HEK293T (cell line): ENCODE measurements at regions not wholly inside any gene's neighbourhood (a gene's known extent, or its start where the extent isn't known, plus 50 kb on each side); places are given as distances from the start of the nearest gene placed in this dataset.

Experiments used
- CTCF ChIA-PET: fragments of 350-600 bp; formaldehyde crosslinking; extraction: SDS; loops from one replicate; lab custom pipeline; 2021; ENCODE audit warnings: antibody characterized with exemption, inconsistent platforms; lab: Yijun Ruan, JAX
- POLR2A ChIA-PET: fragments of 350-600 bp; formaldehyde crosslinking; extraction: SDS; loops from one replicate; lab custom pipeline; 2020; ENCODE audit warnings: antibody characterized with exemption, inconsistent platforms; lab: Yijun Ruan, JAX
- DNase-seq: peaks from one replicate; pipeline ENCODE4 v3.0.0; 2012; ENCODE audit warnings: mixed read lengths; ENCODE audit errors: extremely low spot score
- ARNT ChIP-seq: fragments of 450-650 bp; IDR thresholded peaks from 2 replicates; pipeline ENCODE4 v1.6.1; 2017; ENCODE audit warnings: mild to moderate bottlenecking
- BHLHE40 ChIP-seq: fragments of 450-650 bp; IDR thresholded peaks from 2 replicates; pipeline ENCODE4 v1.6.1; 2016; ENCODE audit warnings: mild to moderate bottlenecking, moderate library complexity, borderline replicate concordance
- CTBP1 ChIP-seq: fragments of 450-650 bp; IDR thresholded peaks from 2 replicates; pipeline ENCODE4 v1.6.1; 2016; ENCODE audit warnings: borderline replicate concordance
- ELF4 ChIP-seq: fragments of 450-650 bp; IDR thresholded peaks from 2 replicates; pipeline ENCODE4 v1.6.1; 2017; ENCODE audit warnings: antibody characterized with exemption
- FOXA1 ChIP-seq: fragments of 450-650 bp; IDR thresholded peaks from 2 replicates; pipeline ENCODE4 v1.6.1; 2016; ENCODE audit warnings: mild to moderate bottlenecking
- FOXK2 ChIP-seq: fragments of 450-650 bp; IDR thresholded peaks from 2 replicates; pipeline ENCODE4 v1.6.1; 2016; ENCODE audit warnings: mild to moderate bottlenecking
- FOXM1 ChIP-seq: fragments of 450-650 bp; IDR thresholded peaks from 2 replicates; pipeline ENCODE4 v1.6.1; 2017; ENCODE audit warnings: mild to moderate bottlenecking, borderline replicate concordance
- HDGF ChIP-seq: fragments of 450-650 bp; IDR thresholded peaks from 2 replicates; pipeline ENCODE4 v1.6.1; 2017; ENCODE audit warnings: antibody characterized with exemption, borderline replicate concordance
- L3MBTL2 ChIP-seq: fragments of 450-650 bp; conservative IDR thresholded peaks from 2 replicates; pipeline ENCODE4 v1.6.1; 2016; ENCODE audit warnings: mild to moderate bottlenecking
- LEF1 ChIP-seq: fragments of 450-650 bp; IDR thresholded peaks from 2 replicates; pipeline ENCODE4 v1.6.1; 2017; ENCODE audit warnings: mild to moderate bottlenecking, borderline replicate concordance
- NFRKB ChIP-seq: fragments of 450-650 bp; IDR thresholded peaks from 2 replicates; pipeline ENCODE4 v1.6.1; 2016; ENCODE audit warnings: mild to moderate bottlenecking, moderate library complexity
- SP1 ChIP-seq: fragments of 450-650 bp; IDR thresholded peaks from 2 replicates; pipeline ENCODE4 v1.6.1; 2017
- SUZ12 ChIP-seq: fragments of 450-650 bp; IDR thresholded peaks from 2 replicates; pipeline ENCODE4 v1.6.1; 2016; ENCODE audit warnings: mild to moderate bottlenecking
- TARDBP ChIP-seq: fragments of 450-650 bp; IDR thresholded peaks from 2 replicates; pipeline ENCODE4 v1.6.1; 2016
- ZNF384 ChIP-seq: fragments of 450-650 bp; IDR thresholded peaks from 2 replicates; pipeline ENCODE4 v1.6.1; 2016
- TF ChIP-seq, protein P1 (sequence below): fragments of 450-650 bp; IDR thresholded peaks from 2 replicates; pipeline ENCODE4 v1.6.1; 2016

DNA sequence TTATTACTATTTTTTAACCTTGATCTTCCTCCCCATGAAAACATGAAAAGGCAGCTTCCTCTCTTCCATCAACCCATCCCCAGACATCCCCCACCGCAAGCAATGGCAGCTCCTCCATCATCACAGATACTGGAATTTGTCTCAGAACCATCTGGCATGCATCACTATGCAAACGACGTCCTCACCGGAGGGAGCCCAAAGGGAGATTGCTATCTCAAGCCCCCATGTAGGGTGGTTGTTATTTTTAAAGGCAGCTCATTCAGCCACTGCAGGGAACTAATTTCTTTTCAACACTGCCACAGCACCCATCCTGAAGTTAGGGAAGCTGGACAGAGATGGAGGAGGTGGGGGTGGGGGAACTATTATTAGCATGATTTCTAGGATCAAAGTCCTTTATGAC lies 222.5 kb downstream of the FOXL1 start:
- ChIA-PET POLR2A (no interaction called here), CTCF (no interaction called here)
- TF ChIP-seq NFRKB (no peak), ELF4 (no peak), TARDBP (no peak), ZNF384 (no peak), L3MBTL2 (no peak), HDGF (no peak), ARNT (no peak), FOXM1 (no peak), FOXK2 (no peak), BHLHE40 (no peak), LEF1 (no peak), CTBP1 (no peak), SP1 (no peak), SUZ12 (no peak)
- TF ChIP-seq, protein P1, sequence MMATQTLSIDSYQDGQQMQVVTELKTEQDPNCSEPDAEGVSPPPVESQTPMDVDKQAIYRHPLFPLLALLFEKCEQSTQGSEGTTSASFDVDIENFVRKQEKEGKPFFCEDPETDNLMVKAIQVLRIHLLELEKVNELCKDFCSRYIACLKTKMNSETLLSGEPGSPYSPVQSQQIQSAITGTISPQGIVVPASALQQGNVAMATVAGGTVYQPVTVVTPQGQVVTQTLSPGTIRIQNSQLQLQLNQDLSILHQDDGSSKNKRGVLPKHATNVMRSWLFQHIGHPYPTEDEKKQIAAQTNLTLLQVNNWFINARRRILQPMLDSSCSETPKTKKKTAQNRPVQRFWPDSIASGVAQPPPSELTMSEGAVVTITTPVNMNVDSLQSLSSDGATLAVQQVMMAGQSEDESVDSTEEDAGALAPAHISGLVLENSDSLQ, result no peak
- DNase-seq, result no peak

DNA sequence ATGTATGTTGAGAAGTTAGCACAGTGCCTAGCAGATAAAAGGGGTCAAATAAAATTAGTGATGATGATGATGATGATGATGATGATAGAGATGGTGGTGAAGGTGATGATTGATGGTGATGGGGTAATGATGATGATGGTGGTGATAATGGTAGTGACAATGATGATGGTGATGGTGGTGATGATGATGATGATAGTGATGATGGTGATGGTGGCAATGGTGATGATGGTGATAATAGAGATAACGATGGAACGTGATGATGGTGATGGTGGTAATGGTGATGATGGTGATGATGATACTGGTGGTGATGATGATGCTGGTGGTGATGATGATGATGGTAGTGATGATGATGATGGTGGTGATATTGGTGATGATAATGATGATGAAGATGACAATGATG lies 223.7 kb downstream of the FOXL1 start:
- no peak for TF ChIP-seq FOXK2
- TF ChIP-seq HDGF, result no peak
- TF ChIP-seq ZNF384, result no peak
- TF ChIP-seq SP1, result no peak
- TF ChIP-seq CTBP1, result peak; percentile 38; the same call in 1 of the 2 replicates
- TF ChIP-seq SUZ12, result peak; percentile 24; the same call in 1 of the 2 replicates
- TF ChIP-seq NFRKB, result no peak
- DNase-seq, result no peak
- CTCF ChIA-PET, result no interaction called here
- POLR2A ChIA-PET, result no interaction called here

DNA sequence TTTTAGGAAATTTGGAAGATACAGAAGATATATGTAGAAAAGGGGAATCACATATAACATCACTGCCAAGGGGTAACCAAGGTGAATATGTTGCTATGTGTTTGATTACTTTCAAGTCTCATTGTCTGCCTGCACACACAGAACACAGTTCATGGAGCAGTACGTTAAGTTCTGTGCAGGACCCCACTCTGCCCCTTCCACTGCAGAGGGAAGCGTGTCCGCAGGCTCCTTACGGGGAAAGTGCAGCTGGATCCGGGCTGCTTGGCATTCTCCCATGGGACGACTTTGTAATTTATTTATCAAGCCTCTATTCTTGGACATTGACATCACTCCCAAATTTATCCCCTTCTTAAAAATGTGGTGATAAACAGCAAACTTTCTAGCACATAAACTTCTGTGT lies 226.8 kb downstream of the FOXL1 start:
- no peak for DNase-seq
- TF ChIP-seq FOXM1 (no peak), SUZ12 (no peak), FOXK2 (no peak), ELF4 (no peak), SP1 (no peak), LEF1 (no peak), NFRKB (no peak), CTBP1 (no peak), FOXA1 (no peak), ZNF384 (no peak), HDGF (no peak), TARDBP (no peak)
- TF ChIP-seq, protein P1, result no peak
- ChIA-PET POLR2A (no interaction called here), CTCF (interaction anchor here (1.5 kb wide), 1 partner anchor 25 kb away, joined by 3 read pairs; no protein-coding TSS in a partner anchor)

DNA sequence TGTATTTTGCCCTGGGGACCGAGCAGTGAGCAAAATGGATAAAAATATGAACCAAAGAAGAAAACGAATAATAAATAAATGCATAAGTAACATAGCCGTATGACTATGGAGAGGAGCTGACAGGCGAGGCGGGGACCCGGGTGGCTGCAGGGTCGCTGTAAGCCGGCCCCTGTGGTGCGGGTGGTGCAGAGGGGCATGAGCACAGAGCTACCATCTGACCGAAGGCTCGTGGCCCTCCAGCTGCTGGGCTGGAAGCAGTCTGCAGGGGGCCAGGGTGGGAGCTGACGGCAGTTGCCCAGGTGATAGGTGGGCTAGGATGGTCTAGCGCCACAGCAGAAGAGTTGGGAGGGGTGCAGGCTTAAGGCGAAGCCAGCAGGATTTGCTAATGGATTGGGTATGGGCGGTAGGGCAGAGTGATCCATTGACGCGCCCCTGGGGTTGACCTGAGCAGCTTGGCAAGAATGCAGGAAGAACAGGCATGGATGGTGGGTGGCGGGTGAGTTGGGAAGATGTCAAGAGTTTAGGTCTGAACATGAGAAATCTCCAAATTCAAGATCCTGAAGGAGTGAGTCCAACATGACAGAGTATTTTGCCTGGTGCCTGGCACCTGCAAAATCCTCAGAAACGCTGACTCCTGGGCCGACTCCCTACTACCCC lies 228.0 kb downstream of the FOXL1 start:
- POLR2A ChIA-PET, result interaction anchor here (0.7 to 1.8 kb wide), 3 partner anchors 9 to 257 kb away, joined by 3 to 7 read pairs (median 4); no protein-coding TSS in a partner anchor
- TF ChIP-seq ELF4, result no peak
- TF ChIP-seq FOXA1, result no peak
- no peak for TF ChIP-seq L3MBTL2
- no peak for TF ChIP-seq FOXK2
- TF ChIP-seq SP1, result no peak
- TF ChIP-seq NFRKB, result no peak
- no peak for TF ChIP-seq SUZ12
- TF ChIP-seq TARDBP, result no peak
- no peak for TF ChIP-seq ZNF384
- no peak for TF ChIP-seq BHLHE40
- TF ChIP-seq FOXM1, result no peak
- no peak for TF ChIP-seq CTBP1
- no peak for TF ChIP-seq HDGF
- TF ChIP-seq LEF1, result no peak
- TF ChIP-seq ARNT, result no peak
- TF ChIP-seq, protein P1, result no peak
- CTCF ChIA-PET, result interaction anchor here (1.5 to 1.8 kb wide), 2 partner anchors 26 to 242 kb away, joined by 3 to 6 read pairs; no protein-coding TSS in a partner anchor
- DNase-seq, result no peak

DNA sequence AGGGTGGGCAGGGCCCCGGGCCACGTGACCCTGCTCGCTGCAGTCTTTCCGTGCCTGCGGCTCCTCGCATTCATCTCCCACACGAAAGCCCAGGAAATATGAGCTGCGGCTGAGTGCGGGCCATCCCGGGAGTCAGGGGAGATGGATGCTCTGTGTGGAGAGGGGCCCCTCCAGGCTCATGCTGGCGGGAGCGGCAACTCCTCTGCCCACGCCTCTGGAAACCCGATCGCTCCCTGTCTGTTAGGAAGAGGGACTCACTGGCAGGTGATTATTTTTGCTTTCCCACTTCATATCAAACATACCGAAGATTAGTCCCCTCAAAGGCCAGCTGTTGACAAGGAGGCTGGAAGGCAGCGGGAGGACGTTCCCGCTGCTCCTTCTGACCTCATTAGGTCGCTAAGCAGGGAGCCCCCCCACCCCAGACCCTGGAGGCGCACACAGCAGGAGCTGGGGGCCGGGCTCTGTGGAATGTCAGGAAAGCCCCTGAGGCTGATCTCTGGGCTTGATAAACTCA lies 228.5 kb downstream of the FOXL1 start:
- no peak for TF ChIP-seq LEF1
- TF ChIP-seq ZNF384, result no peak
- TF ChIP-seq L3MBTL2, result peak; percentile 37; the same call in 1 of the 2 replicates
- no peak for TF ChIP-seq HDGF
- CTCF ChIA-PET, result interaction anchor here (1.0 to 1.8 kb wide), 3 partner anchors 27 to 256 kb away, joined by 3 to 6 read pairs (median 3); no protein-coding TSS in a partner anchor
- POLR2A ChIA-PET, result interaction anchor here (0.7 to 1.8 kb wide), 5 partner anchors 8 to 256 kb away, joined by 3 to 7 read pairs (median 4); no protein-coding TSS in a partner anchor
- peak; percentile 69 for DNase-seq
